GM12874 (cell line): ENCODE measurements at regions not wholly inside any gene's neighbourhood (a gene's known extent, or its start where the extent isn't known, plus 50 kb on each side); places are given as distances from the start of the nearest gene placed in this dataset.

ENCODE experiments used
- TF ChIP-seq, protein P1 (sequence below): IDR thresholded peaks from 2 replicates; pipeline ENCODE4 v1.5.1; 2011; ENCODE audit warnings: low read depth, mild to moderate bottlenecking, control low read depth, low read length, moderate library complexity; ENCODE audit not compliant: insufficient read depth

DNA sequence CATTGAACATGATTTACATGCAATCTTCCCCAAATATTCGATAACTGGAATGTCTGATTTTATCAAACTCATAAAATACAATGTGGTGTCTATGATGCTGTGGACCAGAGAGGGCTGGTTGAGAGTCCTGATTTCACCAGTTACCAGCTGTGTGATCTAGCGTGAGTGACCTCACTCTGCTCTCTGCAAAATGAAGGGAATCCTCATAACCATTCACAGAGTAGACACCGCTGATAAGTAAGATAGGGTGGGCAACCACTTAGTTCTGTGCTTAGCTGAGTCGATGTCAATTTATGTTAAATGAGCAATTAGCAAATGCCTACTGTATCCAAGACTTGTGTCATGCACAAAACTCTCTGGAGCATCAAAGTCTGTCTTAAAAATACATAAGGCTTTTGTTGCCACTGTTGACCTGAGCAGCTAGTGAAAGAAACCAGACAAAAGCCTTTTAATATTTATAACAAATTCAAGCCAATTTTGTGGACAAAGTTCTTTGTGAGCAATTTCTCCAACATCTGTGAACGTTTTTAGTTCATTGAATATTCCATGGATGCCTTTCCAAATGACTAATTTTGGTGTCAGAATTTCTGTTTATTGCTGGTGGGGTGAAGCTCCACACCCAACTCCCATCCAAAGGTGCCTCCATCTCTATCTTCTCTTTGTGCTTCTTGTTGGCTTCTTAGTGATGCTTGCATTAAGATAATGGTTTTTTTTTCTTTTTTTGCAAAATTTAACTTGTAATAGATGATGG lies 314.2 kb downstream of the ADRA2A start:
- TF ChIP-seq, protein P1, sequence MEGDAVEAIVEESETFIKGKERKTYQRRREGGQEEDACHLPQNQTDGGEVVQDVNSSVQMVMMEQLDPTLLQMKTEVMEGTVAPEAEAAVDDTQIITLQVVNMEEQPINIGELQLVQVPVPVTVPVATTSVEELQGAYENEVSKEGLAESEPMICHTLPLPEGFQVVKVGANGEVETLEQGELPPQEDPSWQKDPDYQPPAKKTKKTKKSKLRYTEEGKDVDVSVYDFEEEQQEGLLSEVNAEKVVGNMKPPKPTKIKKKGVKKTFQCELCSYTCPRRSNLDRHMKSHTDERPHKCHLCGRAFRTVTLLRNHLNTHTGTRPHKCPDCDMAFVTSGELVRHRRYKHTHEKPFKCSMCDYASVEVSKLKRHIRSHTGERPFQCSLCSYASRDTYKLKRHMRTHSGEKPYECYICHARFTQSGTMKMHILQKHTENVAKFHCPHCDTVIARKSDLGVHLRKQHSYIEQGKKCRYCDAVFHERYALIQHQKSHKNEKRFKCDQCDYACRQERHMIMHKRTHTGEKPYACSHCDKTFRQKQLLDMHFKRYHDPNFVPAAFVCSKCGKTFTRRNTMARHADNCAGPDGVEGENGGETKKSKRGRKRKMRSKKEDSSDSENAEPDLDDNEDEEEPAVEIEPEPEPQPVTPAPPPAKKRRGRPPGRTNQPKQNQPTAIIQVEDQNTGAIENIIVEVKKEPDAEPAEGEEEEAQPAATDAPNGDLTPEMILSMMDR: no peak

DNA sequence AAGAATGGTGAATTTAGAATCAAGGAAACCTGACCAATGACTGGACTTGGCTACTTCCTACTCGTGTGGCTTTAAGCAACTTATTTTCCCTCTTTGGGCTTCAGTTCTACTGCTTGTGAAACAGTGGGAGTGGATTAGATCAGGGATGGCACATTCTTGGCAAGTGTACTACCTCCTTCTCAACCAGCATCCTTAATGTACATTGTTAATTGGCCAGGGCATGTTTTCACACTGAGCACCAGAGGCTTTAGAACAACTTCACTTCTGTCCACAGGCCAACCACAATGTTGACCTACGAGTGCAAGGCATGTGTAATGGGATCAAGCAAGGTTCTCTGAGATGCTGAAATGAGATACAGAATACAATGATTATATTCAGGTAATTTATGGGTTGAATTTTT lies 315.3 kb downstream of the ADRA2A start:
- TF ChIP-seq, protein P1: no peak

- TF ChIP-seq, protein P1: no peak
These were observed 316.1 kb downstream of the ADRA2A start for GRCh38 chr10:111392910-111393309.

- TF ChIP-seq, protein P1: no peak
These were observed 333.9 kb downstream of the ADRA2A start for GRCh38 chr10:111410740-111411139.

DNA sequence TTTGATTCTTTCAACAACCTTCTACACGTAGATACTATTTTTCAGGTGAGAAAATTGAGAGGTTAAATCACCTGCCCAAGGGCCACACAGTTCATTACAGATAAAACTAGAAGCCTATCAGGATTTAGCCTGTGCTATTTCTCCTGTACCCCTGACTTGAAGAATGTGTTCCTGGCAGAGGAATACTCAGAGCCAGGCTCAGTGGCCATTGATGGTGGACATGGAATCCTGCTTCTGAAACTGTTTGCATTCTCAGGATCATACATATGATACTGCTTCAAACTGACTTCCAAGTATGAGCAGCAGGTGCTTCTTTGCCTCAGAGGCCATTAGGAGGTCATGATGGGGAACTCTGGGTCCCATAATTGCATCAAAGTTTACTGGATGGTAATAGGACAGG lies 348.6 kb downstream of the ADRA2A start:
- TF ChIP-seq, protein P1: no peak

DNA sequence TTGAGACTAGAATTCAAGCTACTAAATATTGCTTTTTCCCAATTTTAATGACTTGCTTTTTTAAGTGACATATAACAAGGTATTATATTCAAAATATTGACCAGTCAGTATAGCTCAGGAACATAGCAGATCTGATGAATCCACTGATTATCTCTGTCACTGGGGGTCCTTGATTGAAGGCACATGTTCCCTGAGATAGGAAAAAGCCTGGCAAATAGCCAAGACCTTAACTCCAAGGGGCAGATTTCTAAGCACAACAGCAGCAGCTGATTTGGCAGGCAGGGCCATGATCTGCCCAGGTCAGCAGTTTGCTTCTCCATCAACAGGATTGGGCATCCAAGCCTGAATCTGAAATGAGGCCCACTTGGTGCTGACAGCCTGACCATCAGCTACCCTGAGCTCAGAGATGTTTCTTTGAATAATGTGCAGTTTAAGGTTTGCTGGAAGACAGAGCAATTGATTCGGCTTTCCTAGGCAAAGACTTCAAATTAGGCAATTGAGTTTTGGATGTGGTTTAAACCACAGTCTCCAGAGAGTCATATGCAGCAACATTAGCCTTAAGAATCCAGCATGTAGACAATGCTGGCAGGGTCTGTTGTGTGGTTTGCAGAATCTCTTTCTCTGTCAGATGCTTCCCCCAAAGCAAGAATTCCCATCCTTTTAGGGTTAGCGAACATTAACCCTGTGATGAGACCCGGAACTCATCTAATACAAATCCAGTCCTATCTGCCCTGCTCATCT lies 352.6 kb downstream of the ADRA2A start:
- TF ChIP-seq, protein P1: no peak

DNA sequence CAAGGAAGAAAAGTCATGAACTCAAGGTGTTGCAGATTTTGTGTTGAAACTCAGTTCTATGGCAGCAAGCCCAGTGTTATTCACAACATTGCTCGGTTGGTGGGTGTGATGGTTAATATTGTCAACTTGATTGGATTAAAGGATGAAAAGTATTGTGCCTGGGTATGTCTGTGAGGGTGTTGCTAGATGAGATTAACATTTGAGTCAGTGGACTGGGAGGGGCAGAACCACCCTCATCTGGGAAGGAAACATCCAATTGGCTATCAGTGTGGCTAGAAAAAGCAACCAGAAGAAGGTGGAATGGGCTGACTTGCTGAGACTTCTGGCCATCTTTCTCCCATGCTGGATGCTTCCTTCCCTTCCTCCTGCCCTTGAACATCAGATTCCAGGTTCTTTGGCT lies 353.2 kb downstream of the ADRA2A start:
- TF ChIP-seq, protein P1: no peak
